Smooth muscle cell (in vitro differentiated cells): ENCODE measurements at regions not wholly inside any gene's neighbourhood (a gene's known extent, or its start where the extent isn't known, plus 50 kb on each side); places are given as distances from the start of the nearest gene placed in this dataset.

Experiments used
- DNase-seq: peaks from one replicate; lab custom pipeline; 2025; ENCODE audit not compliant: unreplicated experiment; lab: John Stamatoyannopoulos, UW
- H2AFZ ChIP-seq: fragments of 200-600 bp; sonication (generic); 2 replicates; pipeline ENCODE4 v1.6.0; 2016; ENCODE audit warnings: antibody characterized with exemption, low read depth, mild to moderate bottlenecking
- H3F3A ChIP-seq: fragments of 200-600 bp; sonication (generic); 2 replicates; pipeline ENCODE4 v1.6.0; 2017; ENCODE audit warnings: antibody characterized with exemption, low read depth
- H3K27ac ChIP-seq: fragments of 200-600 bp; sonication (generic); 2 replicates; pipeline ENCODE4 v1.5.1; 2016; ENCODE audit warnings: low read depth, mild to moderate bottlenecking
- H3K27me3 ChIP-seq: fragments of 200-600 bp; sonication (generic); 2 replicates; pipeline ENCODE4 v1.6.1; 2016; ENCODE audit warnings: low read depth, mild to moderate bottlenecking
- H3K36me3 ChIP-seq: fragments of 200-600 bp; sonication (generic); 2 replicates; pipeline ENCODE4 v1.5.1; 2016; ENCODE audit warnings: low read depth
- H3K4me1 ChIP-seq: fragments of 200-600 bp; sonication (generic); 2 replicates; pipeline ENCODE4 v1.5.1; 2016; ENCODE audit warnings: low read depth
- H3K4me2 ChIP-seq: fragments of 200-600 bp; sonication (generic); 2 replicates; pipeline ENCODE4 v1.6.0; 2016; ENCODE audit warnings: mild to moderate bottlenecking
- H3K4me3 ChIP-seq: fragments of 200-600 bp; sonication (generic); 2 replicates; pipeline ENCODE4 v1.5.1; 2016; ENCODE audit warnings: mild to moderate bottlenecking
- H3K79me2 ChIP-seq: fragments of 200-600 bp; sonication (generic); 2 replicates; pipeline ENCODE4 v1.6.0; 2016; ENCODE audit warnings: low read depth, mild to moderate bottlenecking
- H3K9ac ChIP-seq: fragments of 200-600 bp; sonication (generic); 2 replicates; pipeline ENCODE4 v1.6.0; 2016; ENCODE audit warnings: low read depth
- H3K9me3 ChIP-seq: fragments of 200-600 bp; sonication (generic); replicated peaks from 2 replicates; pipeline ENCODE4 v1.5.1; 2016; ENCODE audit warnings: low read depth
- H4K20me1 ChIP-seq: fragments of 200-600 bp; sonication (generic); 2 replicates; pipeline ENCODE4 v1.6.0; 2016; ENCODE audit warnings: low read depth
- WGBS: methylation state at CpG from one replicate; pipeline ENCODE4 v1.1.7; 2016; ENCODE audit warnings: low lambda C conversion rate; 5-methylcytosine and 5-hydroxymethylcytosine counted together
- TF ChIP-seq, protein P1 (sequence below): fragments of 200-600 bp; sonication (generic); IDR thresholded peaks from 2 replicates; pipeline ENCODE4 v1.5.1; 2017; ENCODE audit warnings: borderline replicate concordance, mild to moderate bottlenecking, antibody characterized with exemption; ENCODE audit not compliant: insufficient read depth, poor library complexity, severe bottlenecking

DNA sequence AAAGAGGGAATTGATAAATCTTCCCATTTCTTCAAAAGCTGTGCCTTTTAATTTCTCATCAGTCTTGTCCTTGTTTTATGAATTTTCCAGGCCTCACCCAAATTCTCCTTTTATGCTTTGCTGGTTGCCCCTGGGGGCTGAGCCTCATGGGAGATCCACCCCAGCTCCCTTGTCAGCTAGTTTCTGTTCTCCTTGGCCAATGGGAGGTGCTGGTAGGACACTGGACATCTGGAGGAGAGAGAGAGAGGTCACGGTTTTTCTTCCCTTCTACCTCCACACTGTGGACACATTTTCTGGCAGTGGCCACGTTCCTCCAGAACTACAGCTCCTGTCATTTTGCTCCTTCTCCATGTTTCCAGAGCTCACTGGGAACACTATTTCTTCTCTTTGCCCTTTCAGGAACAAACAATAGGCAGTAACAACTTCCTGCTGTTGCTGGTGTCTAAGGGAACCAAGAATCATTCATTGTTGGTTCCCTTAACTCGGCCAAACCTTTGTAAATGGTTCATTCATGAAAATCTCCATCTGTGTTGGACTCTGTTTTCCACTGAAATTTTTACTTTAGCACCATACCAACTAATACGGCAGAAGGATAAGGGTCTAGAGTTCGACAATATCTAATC is 334.5 kb downstream of the GPAT3 start:
- Histone ChIP-seq H2AFZ (no peak overlapping the region), H3K79me2 (no peaks in the 10 kb centered on the region), H4K20me1 (no peaks in the 10 kb centered on the region), H3K36me3 (no peaks in the 10 kb centered on the region), H3K9me3 (no peaks in the 10 kb centered on the region), H3F3A (no peaks in the 10 kb centered on the region), H3K4me3 (no peak overlapping the region), H3K9ac (no peak overlapping the region), H3K4me1 (peaks cover 20% of the 10 kb centered on the region), H3K4me2 (no peak overlapping the region), H3K27ac (no peak overlapping the region), H3K27me3 (no peaks in the 10 kb centered on the region)
- no peak for DNase-seq
- TF ChIP-seq, protein P1, sequence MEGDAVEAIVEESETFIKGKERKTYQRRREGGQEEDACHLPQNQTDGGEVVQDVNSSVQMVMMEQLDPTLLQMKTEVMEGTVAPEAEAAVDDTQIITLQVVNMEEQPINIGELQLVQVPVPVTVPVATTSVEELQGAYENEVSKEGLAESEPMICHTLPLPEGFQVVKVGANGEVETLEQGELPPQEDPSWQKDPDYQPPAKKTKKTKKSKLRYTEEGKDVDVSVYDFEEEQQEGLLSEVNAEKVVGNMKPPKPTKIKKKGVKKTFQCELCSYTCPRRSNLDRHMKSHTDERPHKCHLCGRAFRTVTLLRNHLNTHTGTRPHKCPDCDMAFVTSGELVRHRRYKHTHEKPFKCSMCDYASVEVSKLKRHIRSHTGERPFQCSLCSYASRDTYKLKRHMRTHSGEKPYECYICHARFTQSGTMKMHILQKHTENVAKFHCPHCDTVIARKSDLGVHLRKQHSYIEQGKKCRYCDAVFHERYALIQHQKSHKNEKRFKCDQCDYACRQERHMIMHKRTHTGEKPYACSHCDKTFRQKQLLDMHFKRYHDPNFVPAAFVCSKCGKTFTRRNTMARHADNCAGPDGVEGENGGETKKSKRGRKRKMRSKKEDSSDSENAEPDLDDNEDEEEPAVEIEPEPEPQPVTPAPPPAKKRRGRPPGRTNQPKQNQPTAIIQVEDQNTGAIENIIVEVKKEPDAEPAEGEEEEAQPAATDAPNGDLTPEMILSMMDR, result no peak
- 92% methylated on average over 5 of the region's 5 CpGs for WGBS

DNA sequence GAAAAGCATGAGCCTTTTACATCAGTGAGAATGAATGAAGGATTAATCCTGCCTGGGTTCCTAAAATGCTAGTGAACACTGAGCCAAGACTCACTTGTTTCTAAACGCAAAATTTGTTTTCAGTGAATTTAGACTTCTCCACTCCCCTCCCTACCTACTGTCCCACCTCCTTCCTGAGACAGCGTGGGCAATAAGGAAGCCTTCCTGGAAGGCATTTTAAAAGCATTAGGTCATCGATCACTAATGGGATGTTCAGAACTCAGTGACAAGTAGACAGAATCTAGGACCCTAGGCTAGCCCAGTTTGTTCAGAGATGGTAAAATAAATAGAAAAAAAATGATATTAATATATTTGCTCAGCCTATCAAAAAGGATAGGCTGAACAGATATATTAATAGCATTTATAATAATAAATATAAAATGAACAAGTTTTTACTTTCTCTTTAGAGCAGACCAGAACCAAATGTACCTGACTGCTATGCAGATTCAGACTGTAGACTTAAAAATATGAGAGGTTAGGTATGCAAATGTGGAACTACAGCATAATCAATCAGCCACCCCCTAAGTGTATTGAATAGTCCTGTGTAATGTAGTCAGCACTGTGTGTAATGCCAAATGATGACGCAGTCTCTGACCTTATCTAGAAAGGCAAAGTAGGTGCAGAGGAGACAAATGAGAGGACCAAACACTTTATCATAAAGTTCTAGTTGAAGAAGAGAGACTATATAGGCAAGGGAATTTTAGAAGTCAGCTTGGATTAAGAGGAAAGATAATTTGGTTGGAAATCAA is 331.1 kb downstream of the GPAT3 start:
- Histone ChIP-seq H3F3A (no peaks in the 10 kb centered on the region), H3K9ac (no peak overlapping the region), H3K9me3 (no peaks in the 10 kb centered on the region), H3K27me3 (no peaks in the 10 kb centered on the region), H2AFZ (no peak overlapping the region), H3K36me3 (no peaks in the 10 kb centered on the region), H3K27ac (peak overlapping the region; percentile 46), H3K4me2 (no peak overlapping the region), H4K20me1 (no peaks in the 10 kb centered on the region), H3K4me1 (peaks cover 26% of the 10 kb centered on the region), H3K79me2 (no peaks in the 10 kb centered on the region), H3K4me3 (no peak overlapping the region)
- 51% methylated on average over 4 of the region's 4 CpGs for WGBS
- TF ChIP-seq, protein P1, result no peak
- DNase-seq, result no peak

GRCh38 chr4:83865417-83866150 is 329.7 kb downstream of the GPAT3 start:
- no peak for DNase-seq
- 72% methylated on average over 6 of the region's 6 CpGs for WGBS
- no peaks in the 10 kb centered on the region for H3F3A ChIP-seq
- H3K4me3 ChIP-seq, result no peak overlapping the region
- H3K4me2 ChIP-seq, result no peak overlapping the region
- no peaks in the 10 kb centered on the region for H3K36me3 ChIP-seq
- H4K20me1 ChIP-seq, result no peaks in the 10 kb centered on the region
- H3K79me2 ChIP-seq, result no peaks in the 10 kb centered on the region
- TF ChIP-seq, protein P1, result no peak
- no peak overlapping the region for H3K27ac ChIP-seq
- H3K9ac ChIP-seq, result no peak overlapping the region
- no peak overlapping the region for H2AFZ ChIP-seq
- H3K27me3 ChIP-seq, result no peaks in the 10 kb centered on the region
- H3K4me1 ChIP-seq, result peaks cover 26% of the 10 kb centered on the region
- H3K9me3 ChIP-seq, result no peaks in the 10 kb centered on the region
